NB4 (cell line): ENCODE measurements at regions not wholly inside any gene's neighbourhood (a gene's known extent, or its start where the extent isn't known, plus 50 kb on each side); places are given as distances from the start of the nearest gene placed in this dataset.
A peak's percentile ranks its signal among the peaks of the same experiment; 100 is the strongest.

Source experiments
- DNase-seq: peaks from one replicate; pipeline ENCODE4 v3.0.0; 2010; ENCODE audit warnings: low read depth
- H3K4me3 ChIP-seq: one replicate; pipeline ENCODE4 v1.5.1; 2011; ENCODE audit warnings: mild to moderate bottlenecking, low read depth, low read length, moderate library complexity
- MYC ChIP-seq: IDR thresholded peaks from 2 replicates; pipeline ENCODE4 v1.6.1; 2011; ENCODE audit warnings: low read depth, low read length
- POLR2A ChIP-seq: IDR thresholded peaks from 2 replicates; pipeline ENCODE4 v1.6.1; 2011; ENCODE audit warnings: mild to moderate bottlenecking; ENCODE audit not compliant: insufficient read length; ENCODE audit errors: extremely low read depth
- TF ChIP-seq, protein P1 (sequence below): IDR thresholded peaks from 2 replicates; pipeline ENCODE4 v1.6.1; 2011; ENCODE audit warnings: low read depth, low read length
- TF ChIP-seq, protein P2 (sequence below): IDR thresholded peaks from one replicate; pipeline ENCODE4 v1.5.1; 2012; ENCODE audit warnings: low read depth, low read length

DNA sequence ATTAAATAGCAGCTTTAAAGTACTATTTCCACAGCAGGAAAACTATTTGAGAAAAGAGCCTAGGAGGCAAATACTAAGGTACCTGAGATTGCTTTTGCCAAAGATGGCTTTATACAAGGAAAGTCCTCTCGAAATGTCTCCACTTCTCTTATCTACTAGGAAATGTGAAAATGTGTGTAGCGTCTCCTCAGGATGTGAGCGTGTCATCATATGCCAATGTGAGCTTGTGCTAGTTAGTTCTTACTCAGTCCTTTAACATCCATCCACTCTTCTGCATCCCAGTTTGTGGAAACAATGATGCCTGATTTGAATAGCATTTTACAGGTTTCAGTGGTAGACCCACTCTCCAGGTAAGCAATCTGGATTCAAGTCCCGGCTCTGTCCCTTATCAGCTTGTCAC is 421.0 kb downstream of the DYNC2H1 start:
- H3K4me3 ChIP-seq, result no peak overlapping the region
- TF ChIP-seq, protein P1, sequence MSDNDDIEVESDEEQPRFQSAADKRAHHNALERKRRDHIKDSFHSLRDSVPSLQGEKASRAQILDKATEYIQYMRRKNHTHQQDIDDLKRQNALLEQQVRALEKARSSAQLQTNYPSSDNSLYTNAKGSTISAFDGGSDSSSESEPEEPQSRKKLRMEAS, result no peak
- no peak for TF ChIP-seq POLR2A
- TF ChIP-seq MYC, result no peak
- no peak for DNase-seq

DNA sequence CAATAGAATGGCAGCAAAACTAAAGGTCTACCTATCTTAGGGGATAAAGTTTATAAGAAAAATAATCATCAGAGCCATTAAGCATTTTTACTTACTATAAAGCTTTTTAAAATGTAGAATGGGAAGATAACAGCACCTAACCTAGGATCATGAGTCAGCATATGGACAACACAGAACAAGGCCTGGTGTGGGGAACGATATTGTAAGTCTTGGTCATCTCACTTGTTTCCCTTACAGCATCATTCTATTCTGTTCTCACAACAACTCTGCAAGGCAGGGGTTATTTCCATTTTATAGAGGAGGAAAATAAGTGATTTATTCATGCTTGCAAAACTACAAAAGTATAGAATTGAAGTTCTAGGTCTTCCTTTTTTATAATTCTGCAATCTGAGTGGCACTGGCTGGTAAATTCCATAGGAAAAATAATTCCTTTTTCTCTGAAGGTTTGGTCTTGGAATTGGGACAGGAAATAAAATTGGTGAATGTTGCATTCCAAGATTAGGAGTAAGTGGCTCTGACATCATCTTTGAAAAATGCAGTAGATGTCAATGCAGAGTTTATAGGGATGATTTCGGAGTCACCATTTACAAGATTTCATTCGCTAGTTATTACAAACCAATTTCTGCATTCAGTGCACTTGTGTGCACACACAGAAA is 423.0 kb downstream of the DYNC2H1 start:
- TF ChIP-seq, protein P2, sequence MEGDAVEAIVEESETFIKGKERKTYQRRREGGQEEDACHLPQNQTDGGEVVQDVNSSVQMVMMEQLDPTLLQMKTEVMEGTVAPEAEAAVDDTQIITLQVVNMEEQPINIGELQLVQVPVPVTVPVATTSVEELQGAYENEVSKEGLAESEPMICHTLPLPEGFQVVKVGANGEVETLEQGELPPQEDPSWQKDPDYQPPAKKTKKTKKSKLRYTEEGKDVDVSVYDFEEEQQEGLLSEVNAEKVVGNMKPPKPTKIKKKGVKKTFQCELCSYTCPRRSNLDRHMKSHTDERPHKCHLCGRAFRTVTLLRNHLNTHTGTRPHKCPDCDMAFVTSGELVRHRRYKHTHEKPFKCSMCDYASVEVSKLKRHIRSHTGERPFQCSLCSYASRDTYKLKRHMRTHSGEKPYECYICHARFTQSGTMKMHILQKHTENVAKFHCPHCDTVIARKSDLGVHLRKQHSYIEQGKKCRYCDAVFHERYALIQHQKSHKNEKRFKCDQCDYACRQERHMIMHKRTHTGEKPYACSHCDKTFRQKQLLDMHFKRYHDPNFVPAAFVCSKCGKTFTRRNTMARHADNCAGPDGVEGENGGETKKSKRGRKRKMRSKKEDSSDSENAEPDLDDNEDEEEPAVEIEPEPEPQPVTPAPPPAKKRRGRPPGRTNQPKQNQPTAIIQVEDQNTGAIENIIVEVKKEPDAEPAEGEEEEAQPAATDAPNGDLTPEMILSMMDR, result no peak
- TF ChIP-seq POLR2A (no peak), MYC (no peak)
- TF ChIP-seq, protein P1, result no peak
- no peak for DNase-seq
- no peak overlapping the region for H3K4me3 ChIP-seq

DNA sequence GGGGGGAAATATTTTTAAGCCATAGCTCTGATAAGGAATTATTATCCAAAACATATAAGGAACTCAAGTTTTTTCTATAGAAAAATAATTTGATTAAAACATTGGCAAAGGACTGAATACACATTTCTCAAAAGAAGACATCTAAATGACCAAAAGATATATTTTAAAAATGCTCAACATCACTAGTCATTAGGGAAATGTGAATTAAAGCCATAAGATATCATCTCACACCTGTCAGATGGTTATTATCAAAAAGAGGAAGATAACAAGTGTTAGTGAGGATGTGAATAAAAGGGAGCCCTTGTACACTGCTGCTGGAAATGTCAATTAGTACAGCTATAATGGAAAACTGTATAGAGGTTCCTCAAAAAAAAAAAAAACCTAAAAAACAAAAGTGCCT is 425.0 kb downstream of the DYNC2H1 start:
- H3K4me3 ChIP-seq, result no peak overlapping the region
- DNase-seq, result no peak
- TF ChIP-seq, protein P1, result no peak
- TF ChIP-seq POLR2A (no peak), MYC (no peak)
- TF ChIP-seq, protein P2, result no peak

DNA sequence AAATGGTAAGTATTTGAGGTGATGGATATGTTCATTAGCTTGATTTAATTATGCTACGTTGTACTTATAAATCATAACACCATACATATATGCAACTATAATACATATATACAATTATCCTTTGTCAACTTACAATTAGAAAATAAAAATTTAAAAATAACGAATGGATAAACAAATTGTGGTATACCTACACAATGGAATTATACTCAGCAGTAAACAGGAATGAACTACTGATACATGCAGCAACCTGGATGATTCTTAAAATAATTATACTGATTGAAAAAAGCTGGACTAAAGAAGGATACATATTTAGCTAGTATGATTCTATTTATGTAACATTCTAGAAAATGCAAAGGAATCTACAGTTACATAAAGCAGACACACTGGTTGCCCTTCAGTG is 425.7 kb downstream of the DYNC2H1 start:
- H3K4me3 ChIP-seq, result no peak overlapping the region
- TF ChIP-seq, protein P1, result no peak
- TF ChIP-seq MYC (no peak), POLR2A (no peak)
- TF ChIP-seq, protein P2, result no peak
- DNase-seq, result no peak

DNA sequence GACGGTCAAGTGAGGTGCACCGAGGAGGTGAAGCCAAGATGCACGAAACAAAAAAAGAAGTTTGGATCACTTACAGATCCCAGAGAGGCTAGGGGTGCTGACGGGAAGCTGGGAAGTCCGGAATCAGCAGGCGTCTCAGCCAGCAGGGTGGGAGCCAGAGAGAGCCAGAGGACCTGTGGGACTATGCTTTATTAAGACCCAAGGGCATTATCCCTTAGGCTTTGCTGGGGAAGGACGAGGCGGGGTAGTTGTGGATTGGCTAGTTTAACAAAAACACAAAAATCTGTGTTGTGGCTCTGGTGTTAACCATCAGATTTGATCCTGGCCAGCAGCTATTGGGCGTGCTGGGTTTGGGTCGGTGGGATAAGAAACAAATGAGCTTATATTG is 427.1 kb downstream of the DYNC2H1 start:
- H3K4me3 ChIP-seq, result no peak overlapping the region
- DNase-seq, result no peak
- no peak for TF ChIP-seq POLR2A
- no peak for TF ChIP-seq MYC
- TF ChIP-seq, protein P1, result no peak
- TF ChIP-seq, protein P2, result no peak

- TF ChIP-seq, protein P1, result no peak
- TF ChIP-seq, protein P2, result peak; percentile 42
- no peak overlapping the region for H3K4me3 ChIP-seq
- DNase-seq, result peak; percentile 23
These were observed 428.8 kb downstream of the DYNC2H1 start for GRCh38 chr11:103537904-103538502.
